ENCODE measurements at regions not wholly inside any gene's neighbourhood (a gene's known extent, or its start where the extent isn't known, plus 50 kb on each side); places are given as distances from the start of the nearest gene placed in this dataset.

DNA sequence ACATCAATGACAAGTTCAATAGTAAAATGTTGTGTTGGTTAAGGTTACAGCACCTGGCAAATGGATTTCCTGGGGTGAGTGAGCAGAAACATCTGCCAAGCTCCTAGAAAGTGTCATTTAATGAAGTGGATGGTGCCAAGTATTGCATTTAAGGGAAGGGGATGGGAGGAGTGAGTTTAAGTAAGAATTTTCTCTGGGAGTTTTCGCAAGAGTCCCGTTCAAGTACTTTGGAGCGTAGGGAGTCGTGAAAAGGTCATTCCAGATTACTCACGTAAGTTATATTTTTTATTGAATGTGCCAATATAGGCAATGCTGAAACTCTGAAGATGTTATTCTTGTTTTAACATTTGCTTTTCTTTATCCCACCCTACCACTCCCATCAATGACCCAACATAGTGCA is 117.4 kb upstream of the RAB3GAP2 start:
- TF ChIP-seq, protein P1, sequence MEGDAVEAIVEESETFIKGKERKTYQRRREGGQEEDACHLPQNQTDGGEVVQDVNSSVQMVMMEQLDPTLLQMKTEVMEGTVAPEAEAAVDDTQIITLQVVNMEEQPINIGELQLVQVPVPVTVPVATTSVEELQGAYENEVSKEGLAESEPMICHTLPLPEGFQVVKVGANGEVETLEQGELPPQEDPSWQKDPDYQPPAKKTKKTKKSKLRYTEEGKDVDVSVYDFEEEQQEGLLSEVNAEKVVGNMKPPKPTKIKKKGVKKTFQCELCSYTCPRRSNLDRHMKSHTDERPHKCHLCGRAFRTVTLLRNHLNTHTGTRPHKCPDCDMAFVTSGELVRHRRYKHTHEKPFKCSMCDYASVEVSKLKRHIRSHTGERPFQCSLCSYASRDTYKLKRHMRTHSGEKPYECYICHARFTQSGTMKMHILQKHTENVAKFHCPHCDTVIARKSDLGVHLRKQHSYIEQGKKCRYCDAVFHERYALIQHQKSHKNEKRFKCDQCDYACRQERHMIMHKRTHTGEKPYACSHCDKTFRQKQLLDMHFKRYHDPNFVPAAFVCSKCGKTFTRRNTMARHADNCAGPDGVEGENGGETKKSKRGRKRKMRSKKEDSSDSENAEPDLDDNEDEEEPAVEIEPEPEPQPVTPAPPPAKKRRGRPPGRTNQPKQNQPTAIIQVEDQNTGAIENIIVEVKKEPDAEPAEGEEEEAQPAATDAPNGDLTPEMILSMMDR (IDR thresholded peaks at IDR 0.05; ENCODE audit: low read depth, low read length, poor library complexity, severe bottlenecking), result no peak
- no peak for TF ChIP-seq EZH2phosphoT487 (IDR thresholded peaks at IDR 0.05; ENCODE audit: borderline replicate concordance, low read length)

Measured in DOHH2 (cell line).